AG04450 (cell line): ENCODE measurements at regions not wholly inside any gene's neighbourhood (a gene's known extent, or its start where the extent isn't known, plus 50 kb on each side); places are given as distances from the start of the nearest gene placed in this dataset.
A peak's percentile ranks its signal among the peaks of the same experiment; 100 is the strongest.
"Not testable (repeated sequence)": the region's sequence is repeated elsewhere in the genome, so short reads cannot be mapped to it uniquely, and the experiment has no call there.

ENCODE experiments used
- CTCF ChIA-PET: fragments of 300-600, 350-600 bp; formaldehyde crosslinking; extraction: SDS; loops from one replicate; lab custom pipeline; 2022; ENCODE audit warnings: antibody characterized with exemption, inconsistent platforms; lab: Charles Lee
- POLR2A ChIA-PET: fragments of 350-600 bp; formaldehyde crosslinking; extraction: SDS; loops from one replicate; lab custom pipeline; 2021; ENCODE audit warnings: antibody characterized with exemption, inconsistent platforms; lab: Yijun Ruan, JAX
- DNase-seq: peaks from one replicate; pipeline ENCODE4 v3.0.0-alpha.2; 2011; ENCODE audit warnings: low read depth, low spot score
- H3K27ac ChIP-seq: one replicate; pipeline ENCODE4 v1.5.1; 2012; ENCODE audit warnings: low read depth, low read length, control low read depth
- H3K27me3 ChIP-seq: one replicate; pipeline ENCODE4 v1.6.0; 2012; ENCODE audit warnings: low read length; ENCODE audit not compliant: control insufficient read depth, insufficient read depth
- H3K4me3 ChIP-seq: 2 replicates; pipeline ENCODE4 v1.5.1; 2011; ENCODE audit warnings: mild to moderate bottlenecking, low read depth, low read length, control low read depth
- H3K9me3 ChIP-seq: 2 replicates; pipeline ENCODE4 v1.5.1; 2012; ENCODE audit warnings: low read length; ENCODE audit not compliant: control insufficient read depth, insufficient read depth
- CTCF ChIP-seq: IDR thresholded peaks from 2 replicates; pipeline ENCODE4 v1.5.1; 2011; ENCODE audit warnings: low read depth, low read length, control low read depth, inconsistent platforms

DNA sequence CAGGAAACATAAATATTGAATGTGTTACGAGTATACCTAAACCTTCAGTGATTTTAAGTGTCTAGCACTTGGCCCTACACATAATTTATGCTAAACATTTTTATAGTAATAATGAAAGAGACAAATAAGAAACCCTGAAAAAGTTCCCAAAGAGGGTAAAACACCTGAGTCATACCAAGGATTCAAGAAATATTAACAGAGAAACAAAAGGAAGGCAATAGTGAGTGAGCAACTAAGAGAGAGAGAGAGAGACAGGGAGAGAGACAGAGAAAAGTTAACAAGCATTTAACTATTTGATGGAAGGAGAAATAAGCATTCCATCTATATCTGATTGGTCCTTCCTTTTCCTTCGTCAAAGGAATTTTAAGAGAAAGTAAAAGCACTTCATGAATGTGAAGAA, 743.6 kb upstream of the POU3F4 start:
- H3K4me3 ChIP-seq = no peak overlapping the region
- ChIA-PET CTCF (no interaction called here), POLR2A (no interaction called here)
- TF ChIP-seq CTCF = no peak
- no peaks in the 10 kb centered on the region for H3K9me3 ChIP-seq
- no peaks in the 10 kb centered on the region for H3K27me3 ChIP-seq
- H3K27ac ChIP-seq = no peak overlapping the region
- DNase-seq = no peak

GRCh38 chrX:82765811-82766210, 742.3 kb upstream of the POU3F4 start:
- ChIA-PET POLR2A (no interaction called here), CTCF (no interaction called here)
- no peak for TF ChIP-seq CTCF
- no peak overlapping the region for H3K4me3 ChIP-seq
- H3K27me3 ChIP-seq = no peaks in the 10 kb centered on the region
- no peak overlapping the region for H3K27ac ChIP-seq
- DNase-seq = no peak
- no peaks in the 10 kb centered on the region for H3K9me3 ChIP-seq

GRCh38 chrX:82775426-82775825, 732.7 kb upstream of the POU3F4 start:
- H3K27ac ChIP-seq = no peak overlapping the region
- H3K27me3 ChIP-seq = no peaks in the 10 kb centered on the region
- no peak for DNase-seq
- H3K4me3 ChIP-seq = no peak overlapping the region
- H3K9me3 ChIP-seq = no peaks in the 10 kb centered on the region; the same call in 1 of the 2 replicates
- CTCF ChIA-PET = no interaction called here
- TF ChIP-seq CTCF = no peak
- POLR2A ChIA-PET = no interaction called here

GRCh38 chrX:82782014-82782413, 726.1 kb upstream of the POU3F4 start:
- ChIA-PET POLR2A (no interaction called here), CTCF (no interaction called here)
- no peak overlapping the region for H3K4me3 ChIP-seq
- TF ChIP-seq CTCF = no peak
- no peak for DNase-seq
- H3K9me3 ChIP-seq = peaks cover 3% of the 10 kb centered on the region; the same call in 1 of the 2 replicates
- no peak overlapping the region for H3K27ac ChIP-seq
- no peaks in the 10 kb centered on the region for H3K27me3 ChIP-seq

GRCh38 chrX:82812902-82813301, 695.2 kb upstream of the POU3F4 start:
- POLR2A ChIA-PET, H3K27ac ChIP-seq, H3K4me3 ChIP-seq, DNase-seq, CTCF ChIA-PET, H3K27me3 ChIP-seq, H3K9me3 ChIP-seq: not testable (repeated sequence)

DNA sequence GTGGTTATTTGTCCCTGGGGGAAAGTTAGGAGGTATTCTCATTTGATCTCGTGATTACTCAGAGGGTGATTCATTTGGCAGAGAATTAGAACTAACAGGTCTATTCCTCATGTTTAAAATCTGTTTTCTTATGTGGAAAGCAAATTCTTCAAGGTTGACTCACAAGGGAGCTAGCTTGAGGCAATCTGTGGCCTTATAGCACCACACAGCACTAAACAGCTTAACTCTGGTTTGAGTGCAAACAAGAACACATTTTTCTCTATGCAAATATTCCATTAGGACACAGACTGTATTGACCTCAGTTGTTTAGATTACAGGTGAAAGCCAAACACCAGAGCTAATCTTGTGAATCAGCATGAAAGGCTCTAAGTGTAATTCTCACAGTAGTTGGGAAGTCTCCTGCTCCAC, 694.4 kb upstream of the POU3F4 start:
- TF ChIP-seq CTCF = no peak
- H3K4me3 ChIP-seq = no peak overlapping the region
- peak; percentile 36 for DNase-seq
- ChIA-PET POLR2A (no interaction called here), CTCF (no interaction called here)
- H3K9me3 ChIP-seq = no peaks in the 10 kb centered on the region
- no peak overlapping the region for H3K27ac ChIP-seq
- H3K27me3 ChIP-seq = no peaks in the 10 kb centered on the region
